Keratinocyte (primary cell): ENCODE measurements at regions not wholly inside any gene's neighbourhood (a gene's known extent, or its start where the extent isn't known, plus 50 kb on each side); places are given as distances from the start of the nearest gene placed in this dataset.

Experiments
- DNase-seq: peaks from one replicate; pipeline ENCODE4 v3.0.0-alpha.2; 2011; ENCODE audit warnings: low read depth, missing footprints, low spot score
- FAIRE-seq: peaks from 2 replicates; lab custom pipeline; 2011; peaks lifted over from hg19 to GRCh38; lab: Jason Lieb, UNC
- H2AFZ ChIP-seq: 2 replicates; pipeline ENCODE4 v1.6.0; 2012; ENCODE audit warnings: low read length, control low read depth, inconsistent platforms; ENCODE audit not compliant: control insufficient read depth
- H3K27ac ChIP-seq: 2 replicates; pipeline ENCODE4 v1.5.1; 2011; ENCODE audit warnings: low read length; ENCODE audit not compliant: control insufficient read depth, insufficient read depth
- H3K27me3 ChIP-seq: 3 replicates; pipeline ENCODE4 v1.6.0; 2011; ENCODE audit warnings: low read length; ENCODE audit not compliant: control insufficient read depth, insufficient read depth; ENCODE audit errors: extremely low read depth
- H3K36me3 ChIP-seq, 2 experiments: 2 replicates in 1 of 2; 3 replicates in 1 of 2; pipeline ENCODE4 v1.5.1; 2011; ENCODE audit warnings: low read length in 2 of 2, mild to moderate bottlenecking in 1 of 2; ENCODE audit not compliant: control insufficient read depth in 2 of 2, insufficient read depth in 2 of 2; ENCODE audit errors: extremely low read depth in 1 of 2
- H3K4me1 ChIP-seq: 3 replicates; pipeline ENCODE4 v1.5.1; 2011; ENCODE audit warnings: low read length; ENCODE audit not compliant: control insufficient read depth, insufficient read depth; ENCODE audit errors: extremely low read depth
- H3K4me2 ChIP-seq: 3 replicates; pipeline ENCODE4 v1.6.0; 2011; ENCODE audit warnings: low read depth, low read length; ENCODE audit not compliant: control insufficient read depth, insufficient read depth; ENCODE audit errors: extremely low read depth
- H3K4me3 ChIP-seq, 3 experiments: fragments of 200-600 bp in 1 of 3; sonication (generic) in 1 of 3; 2 replicates in 2 of 3; 3 replicates in 1 of 3; pipeline ENCODE4 v1.5.1; 2011 to 2016; ENCODE audit warnings: low read length in 3 of 3, mild to moderate bottlenecking in 3 of 3, control low read depth in 2 of 3, inconsistent platforms in 1 of 3, low read depth in 1 of 3, mixed read lengths in 1 of 3, mixed run types in 1 of 3, moderate library complexity in 1 of 3; ENCODE audit not compliant: control insufficient read depth in 2 of 3, insufficient read depth in 2 of 3; ENCODE audit errors: extremely low read depth in 1 of 3
- H3K79me2 ChIP-seq: 2 replicates; pipeline ENCODE4 v1.6.0; 2012; ENCODE audit warnings: low read length; ENCODE audit not compliant: control insufficient read depth, insufficient read depth
- H3K9ac ChIP-seq: 3 replicates; pipeline ENCODE4 v1.6.0; 2011; ENCODE audit warnings: low read length; ENCODE audit not compliant: control insufficient read depth, insufficient read depth; ENCODE audit errors: extremely low read depth
- H3K9me1 ChIP-seq: 3 replicates; pipeline ENCODE4 v1.6.0; 2011; ENCODE audit warnings: low read length; ENCODE audit not compliant: control insufficient read depth, insufficient read depth; ENCODE audit errors: extremely low read depth
- H3K9me3 ChIP-seq: 2 replicates; pipeline ENCODE4 v1.5.1; 2012; ENCODE audit warnings: low read depth, low read length; ENCODE audit not compliant: control insufficient read depth
- H4K20me1 ChIP-seq: 3 replicates; pipeline ENCODE4 v1.6.0; 2011; ENCODE audit warnings: low read length; ENCODE audit not compliant: control insufficient read depth, insufficient read depth; ENCODE audit errors: extremely low read depth
- CTCF ChIP-seq, 3 experiments: IDR thresholded peaks in 1 of 3; conservative IDR thresholded peaks in 1 of 3; optimal IDR thresholded peaks in 1 of 3; 2 replicates in 2 of 3; 3 replicates in 1 of 3; pipeline versions ENCODE3 to v1.5.1; 2011; ENCODE audit warnings: low read length in 3 of 3, mild to moderate bottlenecking in 3 of 3, moderate library complexity in 2 of 3, control low read depth in 1 of 3, inconsistent platforms in 1 of 3; ENCODE audit not compliant: insufficient read depth in 2 of 3; ENCODE audit errors: extremely low read depth in 1 of 3
- EZH2 ChIP-seq: IDR thresholded peaks from one replicate; pipeline ENCODE4 v1.6.1; 2012; ENCODE audit warnings: inconsistent platforms, mild to moderate bottlenecking, low read length, moderate library complexity
- dilution Hi-C: fragments of 300-500 bp; cut with MboI; formaldehyde crosslinking; loops from one replicate; pipeline ENCODE4 v1.7.0; 2020; ENCODE audit warnings: low sequenced_read_pairs; ENCODE audit not compliant: extremely low pct_ligation_motif_present

GRCh38 chr18:1539276-1539675 is 634.6 kb downstream of the ADCYAP1 start:
- Histone ChIP-seq H3K27ac (no peak overlapping the region), H3K9me3 (no peaks in the 10 kb centered on the region), H3K9me1 (no peaks in the 10 kb centered on the region), H3K27me3 (no peaks in the 10 kb centered on the region), H2AFZ (no peak overlapping the region), H3K4me3 (no peak overlapping the region), H3K36me3 (no peaks in the 10 kb centered on the region), H3K9ac (no peak overlapping the region), H3K4me1 (no peaks in the 10 kb centered on the region), H3K4me2 (no peak overlapping the region), H3K79me2 (no peaks in the 10 kb centered on the region), H4K20me1 (no peaks in the 10 kb centered on the region)
- no peak for FAIRE-seq
- dilution Hi-C loops = no loop called here
- no peak for DNase-seq
- TF ChIP-seq CTCF (optimal IDR thresholded peaks at IDR 0.05 in 1 of 3, IDR thresholded peaks at IDR 0.05 in 1 of 3, conservative IDR thresholded peaks at IDR 0.05 in 1 of 3; ENCODE audit: extremely low read depth in 1 of 3, insufficient read depth in 2 of 3, low read length in 3 of 3) (no peak), EZH2 (no peak)

GRCh38 chr18:1541478-1541877 is 636.8 kb downstream of the ADCYAP1 start:
- dilution Hi-C loops = no loop called here
- Histone ChIP-seq H4K20me1 (no peaks in the 10 kb centered on the region), H3K4me2 (no peak overlapping the region), H3K36me3 (no peaks in the 10 kb centered on the region), H3K9me3 (no peaks in the 10 kb centered on the region), H3K4me3 (no peak overlapping the region), H2AFZ (no peak overlapping the region), H3K4me1 (no peaks in the 10 kb centered on the region), H3K9me1 (no peaks in the 10 kb centered on the region), H3K9ac (no peak overlapping the region), H3K27ac (no peak overlapping the region), H3K27me3 (no peaks in the 10 kb centered on the region), H3K79me2 (no peaks in the 10 kb centered on the region)
- DNase-seq = no peak
- no peak for FAIRE-seq
- TF ChIP-seq EZH2 = no peak
- no peak for TF ChIP-seq CTCF (optimal IDR thresholded peaks at IDR 0.05 in 1 of 3, IDR thresholded peaks at IDR 0.05 in 1 of 3, conservative IDR thresholded peaks at IDR 0.05 in 1 of 3; ENCODE audit: extremely low read depth in 1 of 3, insufficient read depth in 2 of 3, low read length in 3 of 3)
